CD4-positive, alpha-beta T cell (primary cell): ENCODE measurements at regions not wholly inside any gene's neighbourhood (a gene's known extent, or its start where the extent isn't known, plus 50 kb on each side); places are given as distances from the start of the nearest gene placed in this dataset.

Experiments
- ATAC-seq: fragments of 200-7000 bp; cut with Tn5 transposase; one replicate; pipeline ENCODE4 v1.10.0; 2022; ENCODE audit warnings: mild to moderate bottlenecking; ENCODE audit not compliant: poor library complexity
- CTCF ChIA-PET: fragments of 350-600 bp; sonication (Branson Sonifier 250); formaldehyde crosslinking; loops from one replicate; lab custom pipeline; 2021; ENCODE audit warnings: antibody characterized with exemption, inconsistent platforms; lab: Charles Lee
- POLR2A ChIA-PET: fragments of 350-600 bp; sonication (Branson Sonifier 250); formaldehyde crosslinking; loops from one replicate; lab custom pipeline; 2021; ENCODE audit warnings: antibody characterized with exemption, inconsistent platforms; lab: Charles Lee
- DNase-seq, 14 experiments: peaks; one replicate each; pipeline ENCODE4 v3.0.0-alpha.2; 2013 to 2020; ENCODE audit warnings: mixed read lengths in 2 of 14
- H3K27ac ChIP-seq, 2 donors: one replicate each; pipeline versions ENCODE4 v1.5.1 to v1.7.0; 2013; ENCODE audit warnings: low read length in 2 of 2, low read depth in 1 of 2, mild to moderate bottlenecking in 1 of 2
- H3K27me3 ChIP-seq, 2 experiments: 1 replicate in 1 of 2; 2 replicates in 1 of 2; pipeline versions ENCODE4 v1.6.1 to v1.7.0; 2013; ENCODE audit warnings: low read length in 2 of 2, control low read depth in 1 of 2, mild to moderate bottlenecking in 1 of 2, moderate library complexity in 1 of 2; ENCODE audit not compliant: insufficient read depth in 2 of 2, control insufficient read depth in 1 of 2
- H3K36me3 ChIP-seq: one replicate; pipeline ENCODE4 v1.6.1; 2013; ENCODE audit warnings: low read length, control low read depth; ENCODE audit not compliant: insufficient read depth
- H3K4me1 ChIP-seq: one replicate; pipeline ENCODE4 v1.6.1; 2013; ENCODE audit warnings: low read length, control low read depth; ENCODE audit not compliant: insufficient read depth
- H3K4me3 ChIP-seq: one replicate; pipeline ENCODE4 v1.5.1; 2013; ENCODE audit warnings: mild to moderate bottlenecking, low read length, moderate library complexity
- H3K9me3 ChIP-seq, 2 experiments: 1 replicate in 1 of 2; 2 replicates in 1 of 2; pipeline versions ENCODE4 v1.6.1 to v1.7.0; 2013; ENCODE audit warnings: low read length in 2 of 2, mild to moderate bottlenecking in 2 of 2, control low read depth in 1 of 2, moderate library complexity in 1 of 2; ENCODE audit not compliant: control insufficient read depth in 1 of 2, insufficient read depth in 1 of 2
- H3K27ac Mint-ChIP-seq: one replicate; pipeline ENCODE4 v1.8.0; 2020; ENCODE audit warnings: mixed read lengths
- H3K27me3 Mint-ChIP-seq: one replicate; pipeline ENCODE4 v1.8.0; 2021; ENCODE audit warnings: mixed read lengths
- H3K36me3 Mint-ChIP-seq: one replicate; pipeline ENCODE4 v1.8.0; 2021; ENCODE audit warnings: low read depth, mixed read lengths
- H3K4me1 Mint-ChIP-seq: one replicate; pipeline ENCODE4 v1.8.0; 2021; ENCODE audit warnings: low read depth, mixed read lengths
- H3K4me3 Mint-ChIP-seq: one replicate; pipeline ENCODE4 v1.8.0; 2020; ENCODE audit warnings: mild to moderate bottlenecking, mixed read lengths
- H3K9me3 Mint-ChIP-seq: one replicate; pipeline ENCODE4 v1.8.0; 2020; ENCODE audit warnings: mixed read lengths
- intact Hi-C, 2 experiments: fragments of 100-400 bp; cut with DNase I in 1 of 2; cut with micrococcal nuclease in 1 of 2; formaldehyde crosslinking; loops; one replicate each; pipeline versions ENCODE4 v1.15.1 to v1.9.0; 2023 to 2025; cut with DNase I, micrococcal nuclease
- TF ChIP-seq, protein P1 (sequence below): fragments of 200-600 bp; IDR thresholded peaks from one replicate; pipeline ENCODE4 v1.8.0; 2022; ENCODE audit warnings: antibody characterized with exemption, mild to moderate bottlenecking

DNA sequence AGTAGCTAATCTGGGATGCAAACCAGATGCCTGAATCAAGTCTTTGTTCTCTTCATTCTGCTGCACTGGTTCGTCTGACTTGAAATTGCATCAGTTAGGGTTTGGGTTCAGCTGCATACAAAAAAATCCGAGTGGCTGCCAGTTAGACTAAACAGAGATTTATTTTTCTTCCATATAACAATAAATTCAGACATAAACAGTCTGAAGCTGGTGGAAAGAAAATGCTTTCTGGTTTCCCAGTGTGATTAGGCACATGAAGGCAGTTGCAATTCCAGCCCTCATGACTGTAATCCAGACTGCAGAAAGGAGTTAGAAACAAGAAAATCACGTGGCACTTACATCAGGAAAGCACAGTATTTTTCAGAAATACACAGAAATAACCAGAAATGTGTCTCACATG, 930.7 kb downstream of the MCTP2 start:
- intact Hi-C loops, result no loop called here
- H3K27me3 Mint-ChIP-seq, result no peaks in the 10 kb centered on the region
- no peak overlapping the region for H3K27ac Mint-ChIP-seq

DNA sequence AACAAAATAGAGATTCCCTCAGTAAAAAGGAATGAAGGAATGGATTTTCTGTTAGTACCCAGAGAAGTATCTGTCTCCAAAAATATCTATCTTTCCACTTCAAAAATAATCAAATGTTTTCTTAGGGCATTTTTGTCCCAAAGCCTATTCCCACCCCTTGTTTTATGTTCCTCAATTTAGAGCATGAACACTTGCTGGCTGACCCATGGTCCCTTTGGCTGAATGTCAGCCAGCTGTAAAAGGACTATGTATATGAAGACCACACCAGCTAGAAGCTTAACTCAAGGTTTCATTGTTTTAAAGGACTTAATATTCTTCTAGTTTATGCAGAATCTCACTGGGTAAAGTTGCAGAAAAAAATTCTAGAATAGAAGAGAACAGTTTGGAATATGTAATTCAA, 931.2 kb downstream of the MCTP2 start:
- DNase-seq, result no peak
- Mint-ChIP-seq H3K27ac (no peak overlapping the region), H3K36me3 (no peaks in the 10 kb centered on the region), H3K27me3 (no peaks in the 10 kb centered on the region), H3K4me3 (no peak overlapping the region), H3K9me3 (peaks cover 4% of the 10 kb centered on the region), H3K4me1 (no peaks in the 10 kb centered on the region)
- H3K9me3 ChIP-seq, result no peaks in the 10 kb centered on the region
- ChIA-PET CTCF (no interaction called here), POLR2A (no interaction called here)
- no peaks in the 10 kb centered on the region for H3K27me3 ChIP-seq
- no peaks in the 10 kb centered on the region for H3K4me1 ChIP-seq
- H3K36me3 ChIP-seq, result no peaks in the 10 kb centered on the region
- no peak overlapping the region for H3K27ac ChIP-seq
- no peak overlapping the region for H3K4me3 ChIP-seq
- intact Hi-C loops, result no loop called here
- no peak for ATAC-seq
- TF ChIP-seq, protein P1, sequence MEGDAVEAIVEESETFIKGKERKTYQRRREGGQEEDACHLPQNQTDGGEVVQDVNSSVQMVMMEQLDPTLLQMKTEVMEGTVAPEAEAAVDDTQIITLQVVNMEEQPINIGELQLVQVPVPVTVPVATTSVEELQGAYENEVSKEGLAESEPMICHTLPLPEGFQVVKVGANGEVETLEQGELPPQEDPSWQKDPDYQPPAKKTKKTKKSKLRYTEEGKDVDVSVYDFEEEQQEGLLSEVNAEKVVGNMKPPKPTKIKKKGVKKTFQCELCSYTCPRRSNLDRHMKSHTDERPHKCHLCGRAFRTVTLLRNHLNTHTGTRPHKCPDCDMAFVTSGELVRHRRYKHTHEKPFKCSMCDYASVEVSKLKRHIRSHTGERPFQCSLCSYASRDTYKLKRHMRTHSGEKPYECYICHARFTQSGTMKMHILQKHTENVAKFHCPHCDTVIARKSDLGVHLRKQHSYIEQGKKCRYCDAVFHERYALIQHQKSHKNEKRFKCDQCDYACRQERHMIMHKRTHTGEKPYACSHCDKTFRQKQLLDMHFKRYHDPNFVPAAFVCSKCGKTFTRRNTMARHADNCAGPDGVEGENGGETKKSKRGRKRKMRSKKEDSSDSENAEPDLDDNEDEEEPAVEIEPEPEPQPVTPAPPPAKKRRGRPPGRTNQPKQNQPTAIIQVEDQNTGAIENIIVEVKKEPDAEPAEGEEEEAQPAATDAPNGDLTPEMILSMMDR, result no peak

More for the DNA sequence above, 930.7 kb downstream of the MCTP2 start:
- H3K27ac ChIP-seq, result no peak overlapping the region
- H3K9me3 ChIP-seq, result no peaks in the 10 kb centered on the region
- CTCF ChIA-PET, result no interaction called here
- ATAC-seq (no peak), DNase-seq (no peak)
- POLR2A ChIA-PET, result no interaction called here
- H3K4me3 ChIP-seq, result no peak overlapping the region
- Mint-ChIP-seq H3K9me3 (peaks cover 4% of the 10 kb centered on the region), H3K4me3 (no peak overlapping the region), H3K36me3 (no peaks in the 10 kb centered on the region), H3K4me1 (no peaks in the 10 kb centered on the region)
- TF ChIP-seq, protein P1, result no peak
- peaks cover 0 to 4% of the 10 kb centered on the region in 2 experiments for H3K27me3 ChIP-seq
- H3K4me1 ChIP-seq, result no peaks in the 10 kb centered on the region
- H3K36me3 ChIP-seq, result no peaks in the 10 kb centered on the region

DNA sequence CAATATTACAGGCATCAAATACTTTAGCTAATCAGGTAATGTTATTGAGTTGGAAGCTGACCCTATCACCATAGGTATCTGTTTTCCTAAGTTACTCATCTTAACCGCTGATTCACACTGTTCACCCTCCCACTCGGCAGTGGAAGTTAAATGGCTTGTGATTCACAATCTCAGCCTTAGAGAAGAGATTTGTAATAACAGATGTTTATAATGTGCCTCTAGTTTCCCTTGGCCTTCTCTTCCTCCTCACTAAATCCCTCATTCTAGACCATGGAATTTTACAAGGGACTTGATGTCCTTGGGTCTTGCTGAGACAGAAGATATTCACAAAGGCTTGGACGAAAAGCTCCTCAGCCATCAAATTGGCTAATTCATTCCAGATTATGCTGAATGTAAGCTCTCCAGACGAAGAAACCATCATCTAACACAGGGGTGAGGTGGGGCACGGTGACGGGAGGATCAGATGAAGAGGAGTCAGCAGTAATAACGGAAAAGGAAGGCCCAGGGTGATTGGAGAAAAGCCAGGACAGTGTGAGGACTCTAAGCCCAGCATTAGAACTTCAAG, 931.7 kb downstream of the MCTP2 start:
- ChIA-PET POLR2A (no interaction called here), CTCF (no interaction called here)
- no peak overlapping the region for H3K4me3 ChIP-seq
- TF ChIP-seq, protein P1, result no peak
- intact Hi-C loops, result no loop called here
- no peak for DNase-seq
- Mint-ChIP-seq H3K27me3 (no peaks in the 10 kb centered on the region), H3K9me3 (peaks cover 4% of the 10 kb centered on the region), H3K4me1 (no peaks in the 10 kb centered on the region), H3K27ac (no peak overlapping the region), H3K36me3 (no peaks in the 10 kb centered on the region), H3K4me3 (no peak overlapping the region)
- no peaks in the 10 kb centered on the region for H3K36me3 ChIP-seq
- H3K9me3 ChIP-seq, result no peaks in the 10 kb centered on the region
- no peaks in the 10 kb centered on the region for H3K27me3 ChIP-seq
- no peak for ATAC-seq
- no peaks in the 10 kb centered on the region for H3K4me1 ChIP-seq
- no peak overlapping the region for H3K27ac ChIP-seq
